CD4-positive, CD25-positive, alpha-beta regulatory T cell (primary cell): ENCODE measurements at regions not wholly inside any gene's neighbourhood (a gene's known extent, or its start where the extent isn't known, plus 50 kb on each side); places are given as distances from the start of the nearest gene placed in this dataset.

ENCODE experiments used
- ATAC-seq, 2 donors: fragments of 150-1000 bp; cut with Tn5 transposase; one replicate each; pipeline ENCODE4 v1.10.0; 2021; ENCODE audit warnings: low read depth in 2 of 2, moderate number of reproducible peaks in 2 of 2, moderate library complexity in 1 of 2
- DNase-seq, 3 donors: peaks; one replicate each; pipeline versions ENCODE4 v3.0.0 to v3.0.0-alpha.2; 2012 to 2022; ENCODE audit warnings: mixed read lengths in 1 of 3
- H3K27ac ChIP-seq: one replicate; pipeline ENCODE4 v1.7.0; 2013; ENCODE audit warnings: mild to moderate bottlenecking, low read length; ENCODE audit not compliant: insufficient read depth, poor library complexity, severe bottlenecking
- H3K27me3 ChIP-seq: one replicate; pipeline ENCODE4 v1.7.0; 2013; ENCODE audit warnings: low read length; ENCODE audit not compliant: control insufficient read depth, insufficient read depth
- H3K36me3 ChIP-seq: one replicate; pipeline ENCODE4 v1.7.0; 2013; ENCODE audit warnings: mild to moderate bottlenecking, low read length, moderate library complexity; ENCODE audit not compliant: control insufficient read depth, insufficient read depth
- H3K4me1 ChIP-seq: 2 replicates; pipeline ENCODE4 v1.7.0; 2013; ENCODE audit warnings: mild to moderate bottlenecking, low read length; ENCODE audit not compliant: insufficient read depth, control insufficient read depth, poor library complexity, severe bottlenecking
- H3K4me3 ChIP-seq: one replicate; pipeline ENCODE4 v1.7.0; 2013; ENCODE audit warnings: low read depth, mild to moderate bottlenecking, low read length, moderate library complexity
- H3K9me3 ChIP-seq, 2 experiments: 1 replicate in 1 of 2; 2 replicates in 1 of 2; pipeline ENCODE4 v1.7.0; 2013; ENCODE audit warnings: low read length in 2 of 2, mild to moderate bottlenecking in 1 of 2, moderate library complexity in 1 of 2; ENCODE audit not compliant: control insufficient read depth in 2 of 2
- H3K27ac Mint-ChIP-seq, 3 donors: one replicate each; pipeline ENCODE4 v1.8.0; 2020 to 2022; ENCODE audit warnings: mild to moderate bottlenecking in 3 of 3, mixed read lengths in 3 of 3, moderate library complexity in 2 of 3
- H3K27me3 Mint-ChIP-seq: one replicate; pipeline ENCODE4 v1.8.0; 2022; ENCODE audit warnings: mild to moderate bottlenecking, mixed read lengths
- H3K36me3 Mint-ChIP-seq: one replicate; pipeline ENCODE4 v1.8.0; 2020; ENCODE audit warnings: mixed read lengths
- H3K4me1 Mint-ChIP-seq, 4 donors: one replicate each; pipeline ENCODE4 v1.8.0; 2020 to 2022; ENCODE audit warnings: mixed read lengths in 4 of 4, mild to moderate bottlenecking in 1 of 4
- H3K4me3 Mint-ChIP-seq, 4 donors: one replicate each; pipeline ENCODE4 v1.8.0; 2020 to 2022; ENCODE audit warnings: mild to moderate bottlenecking in 4 of 4, mixed read lengths in 4 of 4, moderate library complexity in 3 of 4
- H3K9me3 Mint-ChIP-seq, 7 donors: one replicate each; pipeline ENCODE4 v1.8.0; 2020 to 2022; ENCODE audit warnings: mixed read lengths in 7 of 7, mild to moderate bottlenecking in 3 of 7, moderate library complexity in 2 of 7

DNA sequence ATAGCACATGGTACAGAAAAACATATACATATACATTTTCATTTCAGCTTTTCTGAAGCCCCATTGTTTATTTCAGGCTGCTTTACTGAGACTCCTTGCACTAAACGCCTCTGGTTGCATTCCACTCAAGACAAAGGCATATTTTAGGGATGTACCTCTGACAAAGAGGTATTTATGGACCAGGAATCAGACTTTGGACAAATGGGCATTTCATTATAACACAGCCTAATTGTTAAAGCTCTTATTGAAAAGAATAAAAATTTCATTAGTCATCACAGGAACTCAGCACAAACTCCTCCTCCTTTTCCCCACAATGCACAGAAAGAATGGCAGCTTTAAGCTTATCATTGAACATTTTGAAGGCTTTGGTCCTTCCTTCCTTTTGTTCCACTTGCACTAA lies 62.9 kb upstream of the UGT8 start:
- no peaks in the 10 kb centered on the region for H3K27me3 Mint-ChIP-seq
- Histone ChIP-seq H3K27me3 (no peaks in the 10 kb centered on the region), H3K36me3 (no peaks in the 10 kb centered on the region), H3K9me3 (no peaks in the 10 kb centered on the region), H3K27ac (no peak overlapping the region), H3K4me3 (no peak overlapping the region), H3K4me1 (no peaks in the 10 kb centered on the region)
- H3K9me3 Mint-ChIP-seq, result peaks cover 0 to 11% (median 0%) of the 10 kb centered on the region in 7 donors
- ATAC-seq (no peak), DNase-seq (no peak)
- H3K36me3 Mint-ChIP-seq, result no peaks in the 10 kb centered on the region
- no peak overlapping the region for H3K27ac Mint-ChIP-seq
- H3K4me1 Mint-ChIP-seq, result no peaks in the 10 kb centered on the region
- H3K4me3 Mint-ChIP-seq, result no peak overlapping the region

- no peaks in the 10 kb centered on the region for H3K36me3 ChIP-seq
- Mint-ChIP-seq H3K36me3 (no peaks in the 10 kb centered on the region), H3K9me3 (peaks cover 0 to 11% (median 0%) of the 10 kb centered on the region in 7 donors), H3K4me1 (no peaks in the 10 kb centered on the region), H3K27ac (no peak overlapping the region), H3K27me3 (no peaks in the 10 kb centered on the region), H3K4me3 (no peak overlapping the region)
- H3K4me3 ChIP-seq, result no peak overlapping the region
- no peaks in the 10 kb centered on the region for H3K4me1 ChIP-seq
- ATAC-seq (no peak), DNase-seq (no peak)
- H3K9me3 ChIP-seq, result no peaks in the 10 kb centered on the region
- H3K27ac ChIP-seq, result no peak overlapping the region
- H3K27me3 ChIP-seq, result no peaks in the 10 kb centered on the region
These were observed 61.3 kb upstream of the UGT8 start for GRCh38 chr4:114537352-114537751.

DNA sequence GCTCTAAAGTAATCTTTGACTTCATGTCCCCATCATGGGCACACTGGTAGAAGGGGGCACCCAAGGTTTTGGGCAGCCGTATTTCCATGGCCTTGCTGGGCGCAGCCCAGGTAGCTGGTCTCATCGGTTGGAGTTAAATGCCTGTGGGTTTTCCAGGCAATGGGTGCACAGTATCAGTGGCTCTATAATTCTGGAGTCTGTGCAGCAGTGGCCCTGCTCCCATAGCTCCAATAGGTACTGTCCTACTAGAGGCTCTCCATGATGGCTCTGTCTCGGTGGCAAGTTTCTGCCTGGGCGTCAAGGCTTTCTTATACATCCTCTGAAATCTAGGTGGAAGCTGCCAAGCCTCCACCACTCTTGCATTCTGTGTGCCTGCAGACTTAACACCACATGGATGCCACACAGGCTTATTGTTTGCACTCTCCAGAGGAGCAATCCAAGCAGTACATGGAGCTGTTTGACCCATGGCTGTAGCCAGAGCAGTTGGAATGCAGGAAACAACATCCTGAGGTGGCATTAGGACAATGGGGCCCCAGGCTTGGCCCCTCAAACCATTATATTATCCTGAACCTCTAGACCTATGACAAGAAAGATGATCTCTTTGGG lies 60.5 kb upstream of the UGT8 start:
- H3K27me3 ChIP-seq, result no peaks in the 10 kb centered on the region
- no peaks in the 10 kb centered on the region for H3K36me3 Mint-ChIP-seq
- no peak overlapping the region for H3K27ac Mint-ChIP-seq
- H3K36me3 ChIP-seq, result no peaks in the 10 kb centered on the region
- H3K4me3 Mint-ChIP-seq, result no peak overlapping the region
- peaks cover 0 to 11% (median 0%) of the 10 kb centered on the region in 7 donors for H3K9me3 Mint-ChIP-seq
- H3K4me1 ChIP-seq, result no peaks in the 10 kb centered on the region
- no peak overlapping the region for H3K27ac ChIP-seq
- DNase-seq (no peak), ATAC-seq (no peak)
- H3K4me1 Mint-ChIP-seq, result no peaks in the 10 kb centered on the region
- H3K4me3 ChIP-seq, result no peak overlapping the region
- H3K27me3 Mint-ChIP-seq, result no peaks in the 10 kb centered on the region
- no peaks in the 10 kb centered on the region for H3K9me3 ChIP-seq

DNA sequence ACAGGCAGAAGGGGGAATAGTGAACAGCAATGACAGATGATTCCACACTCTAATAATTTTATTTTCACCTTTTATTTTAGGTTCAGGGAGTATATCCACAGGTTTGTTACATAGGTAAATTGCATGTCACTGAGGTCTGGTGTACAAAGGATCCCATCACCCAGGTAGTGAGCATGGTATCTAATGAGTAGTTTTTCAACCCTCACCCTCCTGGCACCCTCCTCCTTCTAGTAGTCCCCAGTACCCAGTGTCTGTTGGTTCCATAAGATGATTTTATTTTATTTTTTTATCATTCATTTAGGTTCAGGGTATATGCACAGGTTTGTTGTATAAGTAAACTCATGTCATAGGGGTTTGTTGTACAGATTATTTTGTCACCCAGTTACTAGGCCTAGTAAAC lies 58.6 kb upstream of the UGT8 start:
- no peak overlapping the region for H3K27ac Mint-ChIP-seq
- H3K36me3 Mint-ChIP-seq, result no peaks in the 10 kb centered on the region
- no peaks in the 10 kb centered on the region for H3K4me1 Mint-ChIP-seq
- H3K27me3 Mint-ChIP-seq, result no peaks in the 10 kb centered on the region
- ATAC-seq, result no peak
- H3K27me3 ChIP-seq, result no peaks in the 10 kb centered on the region
- no peak overlapping the region for H3K27ac ChIP-seq
- H3K36me3 ChIP-seq, result no peaks in the 10 kb centered on the region
- no peaks in the 10 kb centered on the region for H3K4me1 ChIP-seq
- DNase-seq, result no peak
- H3K4me3 ChIP-seq, result no peak overlapping the region
- no peaks in the 10 kb centered on the region for H3K9me3 ChIP-seq
- H3K4me3 Mint-ChIP-seq, result no peak overlapping the region
- peaks cover 0 to 6% (median 0%) of the 10 kb centered on the region in 7 donors for H3K9me3 Mint-ChIP-seq

GRCh38 chr4:114547340-114548134 lies 51.1 kb upstream of the UGT8 start:
- no peaks in the 10 kb centered on the region for H3K27me3 ChIP-seq
- no peaks in the 10 kb centered on the region for H3K36me3 ChIP-seq
- Mint-ChIP-seq H3K36me3 (no peaks in the 10 kb centered on the region), H3K9me3 (peaks cover 0 to 8% (median 0%) of the 10 kb centered on the region in 7 donors), H3K27ac (no peak overlapping the region), H3K4me3 (no peak overlapping the region), H3K27me3 (no peaks in the 10 kb centered on the region), H3K4me1 (no peaks in the 10 kb centered on the region)
- no peak overlapping the region for H3K27ac ChIP-seq
- no peak for ATAC-seq
- no peak overlapping the region for H3K4me3 ChIP-seq
- no peaks in the 10 kb centered on the region for H3K9me3 ChIP-seq
- H3K4me1 ChIP-seq, result no peaks in the 10 kb centered on the region
- no peak for DNase-seq
